IMR-90 (cell line): ENCODE measurements at regions not wholly inside any gene's neighbourhood (a gene's known extent, or its start where the extent isn't known, plus 50 kb on each side); places are given as distances from the start of the nearest gene placed in this dataset.

Experiments used
- BHLHE40 ChIP-seq: fragments of 150-350 bp; IDR thresholded peaks from 2 replicates; pipeline ENCODE4 v1.6.1; 2016; ENCODE audit warnings: mild to moderate bottlenecking, low read depth, low read length
- CTCF ChIP-seq: conservative IDR thresholded peaks from 2 replicates; pipeline ENCODE4 v1.5.1; 2012; ENCODE audit warnings: mild to moderate bottlenecking, low read depth, low read length, improper control_type of control experiment
- FOS ChIP-seq: fragments of 150-350 bp; IDR thresholded peaks from 2 replicates; pipeline ENCODE4 v1.6.1; 2016; ENCODE audit warnings: low read depth, low read length
- MAZ ChIP-seq: IDR thresholded peaks from 2 replicates; pipeline ENCODE4 v1.6.1; 2012; ENCODE audit warnings: low read depth, mild to moderate bottlenecking, low read length, improper control_type of control experiment, moderate library complexity, borderline replicate concordance
- MXI1 ChIP-seq: IDR thresholded peaks from 2 replicates; pipeline ENCODE4 v1.6.1; 2012; ENCODE audit warnings: low read depth, mild to moderate bottlenecking, low read length, moderate library complexity, borderline replicate concordance
- POLR2A ChIP-seq: IDR thresholded peaks from 2 replicates; pipeline ENCODE4 v1.6.1; 2012; ENCODE audit warnings: mild to moderate bottlenecking, low read depth, low read length
- RCOR1 ChIP-seq: IDR thresholded peaks from 2 replicates; pipeline ENCODE4 v1.6.1; 2012; ENCODE audit warnings: mild to moderate bottlenecking, low read length, improper control_type of control experiment; ENCODE audit not compliant: insufficient replicate concordance

- TF ChIP-seq CTCF (no peak), POLR2A (no peak), MXI1 (no peak), FOS (no peak), RCOR1 (no peak), BHLHE40 (no peak), MAZ (no peak)
Observed at GRCh38 chr4:117817301-117817700, 217.0 kb upstream of the NDST3 start.
